GM06990 (cell line): ENCODE measurements at regions not wholly inside any gene's neighbourhood (a gene's known extent, or its start where the extent isn't known, plus 50 kb on each side); places are given as distances from the start of the nearest gene placed in this dataset.

ENCODE experiments used
- DNase-seq: peaks from one replicate; pipeline ENCODE4 v3.0.0-alpha.2; 2011; ENCODE audit not compliant: insufficient read length; ENCODE audit errors: extremely low read depth
- H3K27me3 ChIP-seq: replicated peaks from 2 replicates; pipeline ENCODE4 v1.6.0; 2011; ENCODE audit warnings: low read length; ENCODE audit not compliant: control insufficient read depth, insufficient read depth
- H3K36me3 ChIP-seq: 2 replicates; pipeline ENCODE4 v1.5.1; 2011; ENCODE audit warnings: low read length; ENCODE audit not compliant: control insufficient read depth, insufficient read depth
- H3K4me3 ChIP-seq: replicated peaks from 2 replicates; pipeline ENCODE4 v1.5.1; 2011; ENCODE audit warnings: low read depth, mild to moderate bottlenecking, control low read depth, low read length
- TF ChIP-seq, protein P1 (sequence below): IDR thresholded peaks from 2 replicates; pipeline ENCODE4 v1.5.1; 2011; ENCODE audit warnings: low read length, control low read depth, mild to moderate bottlenecking, inconsistent platforms; ENCODE audit not compliant: insufficient read depth, poor library complexity, severe bottlenecking

DNA sequence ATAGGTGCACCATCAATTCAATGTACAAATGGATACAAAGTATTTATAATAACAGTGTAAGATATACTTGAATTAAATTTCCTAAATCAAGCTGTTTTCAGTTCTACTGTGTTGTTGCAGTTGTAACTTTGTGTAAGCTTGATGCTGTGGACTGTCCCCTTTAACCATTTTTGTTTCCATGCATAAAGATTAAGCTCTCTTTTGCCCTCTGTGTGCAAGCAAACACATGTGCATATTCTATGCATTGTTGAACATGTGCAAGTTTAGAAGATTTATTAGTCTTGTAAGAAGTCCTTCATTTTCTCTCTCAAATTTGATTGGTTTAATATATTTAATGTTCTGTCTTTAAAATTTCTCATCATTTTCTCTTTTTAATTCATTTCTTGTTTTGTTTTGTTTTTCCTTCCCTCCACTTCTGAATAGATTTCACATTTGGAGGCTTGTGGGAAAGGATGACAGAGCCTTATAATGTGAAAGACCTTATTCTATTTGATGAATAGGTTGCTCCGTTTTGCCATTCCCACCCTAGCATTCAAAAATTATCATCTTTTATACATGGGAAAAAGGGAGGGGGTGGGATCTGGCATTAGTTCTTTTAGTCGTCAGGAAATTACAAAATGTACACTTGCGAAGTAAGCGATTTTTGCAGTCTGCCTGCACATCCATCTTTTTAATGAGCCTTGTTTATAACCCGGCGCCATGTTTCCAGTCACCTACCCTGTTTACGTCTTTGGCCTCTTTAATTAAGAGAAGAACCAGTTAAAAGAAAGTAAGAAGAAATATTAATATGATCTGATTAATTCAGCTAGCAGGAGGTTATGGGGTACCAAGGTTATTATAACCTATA, 961.5 kb upstream of the NR2F2 start:
- TF ChIP-seq, protein P1, sequence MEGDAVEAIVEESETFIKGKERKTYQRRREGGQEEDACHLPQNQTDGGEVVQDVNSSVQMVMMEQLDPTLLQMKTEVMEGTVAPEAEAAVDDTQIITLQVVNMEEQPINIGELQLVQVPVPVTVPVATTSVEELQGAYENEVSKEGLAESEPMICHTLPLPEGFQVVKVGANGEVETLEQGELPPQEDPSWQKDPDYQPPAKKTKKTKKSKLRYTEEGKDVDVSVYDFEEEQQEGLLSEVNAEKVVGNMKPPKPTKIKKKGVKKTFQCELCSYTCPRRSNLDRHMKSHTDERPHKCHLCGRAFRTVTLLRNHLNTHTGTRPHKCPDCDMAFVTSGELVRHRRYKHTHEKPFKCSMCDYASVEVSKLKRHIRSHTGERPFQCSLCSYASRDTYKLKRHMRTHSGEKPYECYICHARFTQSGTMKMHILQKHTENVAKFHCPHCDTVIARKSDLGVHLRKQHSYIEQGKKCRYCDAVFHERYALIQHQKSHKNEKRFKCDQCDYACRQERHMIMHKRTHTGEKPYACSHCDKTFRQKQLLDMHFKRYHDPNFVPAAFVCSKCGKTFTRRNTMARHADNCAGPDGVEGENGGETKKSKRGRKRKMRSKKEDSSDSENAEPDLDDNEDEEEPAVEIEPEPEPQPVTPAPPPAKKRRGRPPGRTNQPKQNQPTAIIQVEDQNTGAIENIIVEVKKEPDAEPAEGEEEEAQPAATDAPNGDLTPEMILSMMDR, result no peak
- Histone ChIP-seq H3K36me3 (no peaks in the 10 kb centered on the region), H3K4me3 (no peak overlapping the region), H3K27me3 (no peaks in the 10 kb centered on the region)
- no peak for DNase-seq

- no peak for DNase-seq
- Histone ChIP-seq H3K36me3 (no peaks in the 10 kb centered on the region), H3K27me3 (no peaks in the 10 kb centered on the region), H3K4me3 (no peak overlapping the region)
- TF ChIP-seq, protein P1, result no peak
Measured at GRCh38 chr15:95370291-95370690, 960.2 kb upstream of the NR2F2 start.

DNA sequence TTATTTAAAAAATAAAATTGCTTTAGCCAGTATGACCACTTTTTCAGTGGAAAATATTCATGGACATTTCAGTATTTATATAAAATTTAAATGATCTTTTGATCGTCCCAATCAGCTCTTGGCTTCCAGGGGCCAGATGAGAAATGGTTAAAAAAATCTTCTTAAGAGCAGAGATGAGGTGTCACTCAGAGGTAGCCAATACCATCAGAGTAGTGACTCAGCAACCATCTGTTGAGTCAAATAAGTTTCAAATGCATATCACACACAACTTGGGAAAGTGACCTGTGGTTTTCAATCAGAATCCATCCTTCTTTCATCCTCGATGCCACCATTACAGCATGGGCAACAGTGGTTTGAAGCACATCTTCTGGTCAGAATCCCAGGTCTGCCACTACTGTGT, 958.8 kb upstream of the NR2F2 start:
- Histone ChIP-seq H3K36me3 (no peaks in the 10 kb centered on the region), H3K27me3 (no peaks in the 10 kb centered on the region), H3K4me3 (no peak overlapping the region)
- DNase-seq, result no peak
- TF ChIP-seq, protein P1, result no peak

GRCh38 chr15:95375281-95375680, 955.2 kb upstream of the NR2F2 start:
- no peaks in the 10 kb centered on the region for H3K36me3 ChIP-seq
- H3K27me3 ChIP-seq, result no peaks in the 10 kb centered on the region
- no peak for DNase-seq
- TF ChIP-seq, protein P1, result no peak
- H3K4me3 ChIP-seq, result no peak overlapping the region

- no peak overlapping the region for H3K4me3 ChIP-seq
- no peaks in the 10 kb centered on the region for H3K36me3 ChIP-seq
- TF ChIP-seq, protein P1, result no peak
- H3K27me3 ChIP-seq, result no peaks in the 10 kb centered on the region
- DNase-seq, result no peak
Measured at GRCh38 chr15:95377258-95377852, 953.1 kb upstream of the NR2F2 start.
